ENCODE measurements at regions not wholly inside any gene's neighbourhood (a gene's known extent, or its start where the extent isn't known, plus 50 kb on each side); places are given as distances from the start of the nearest gene placed in this dataset.

DNA sequence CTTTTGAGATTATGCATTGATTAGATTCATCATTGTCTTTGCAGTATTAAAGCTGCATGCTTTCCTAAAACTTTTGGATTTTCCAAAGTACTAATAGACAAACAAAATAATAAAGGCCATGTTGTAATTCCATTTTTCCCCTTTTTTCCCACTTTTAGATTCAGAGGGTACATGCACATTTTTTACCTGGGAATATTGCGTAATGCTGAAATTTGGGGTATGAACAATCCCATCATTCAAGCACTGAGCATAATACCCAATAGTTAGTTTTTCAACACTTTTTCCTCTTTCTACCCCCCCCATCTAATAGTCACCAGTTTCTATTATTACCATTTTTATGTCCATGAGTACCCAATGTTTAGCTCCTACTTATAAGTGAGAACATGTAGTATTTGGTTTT lies 1863.6 kb downstream of the STIM2 start:
- Mint-ChIP-seq H3K4me1 (no peaks in the 10 kb centered on the region), H3K9me3 (peaks cover 4% of the 10 kb centered on the region), H3K27ac (ENCODE audit: unreplicated experiment) (no peak overlapping the region), H3K4me3 (no peak overlapping the region), H3K27me3 (ENCODE audit: low read depth) (no peaks in the 10 kb centered on the region), H3K36me3 (ENCODE audit: low read depth) (no peaks in the 10 kb centered on the region)
- DNase-seq (ENCODE audit: low read depth, low spot score) = no peak
- TF ChIP-seq CTCF (conservative IDR thresholded peaks at IDR 0.05) = no peak

GRCh38 chr4:28730304-28730703 lies 1869.7 kb downstream of the STIM2 start:
- Mint-ChIP-seq H3K27ac (ENCODE audit: unreplicated experiment) (no peak overlapping the region), H3K27me3 (ENCODE audit: low read depth) (no peaks in the 10 kb centered on the region), H3K36me3 (ENCODE audit: low read depth) (no peaks in the 10 kb centered on the region), H3K4me1 (no peaks in the 10 kb centered on the region), H3K4me3 (no peak overlapping the region), H3K9me3 (peaks cover 5% of the 10 kb centered on the region)
- TF ChIP-seq CTCF (conservative IDR thresholded peaks at IDR 0.05) = no peak
- DNase-seq (ENCODE audit: low read depth, low spot score) = no peak

- no peaks in the 10 kb centered on the region for H3K36me3 Mint-ChIP-seq (ENCODE audit: low read depth)
- DNase-seq (ENCODE audit: low read depth, low spot score) = no peak
- H3K4me3 Mint-ChIP-seq = no peak overlapping the region
- no peaks in the 10 kb centered on the region for H3K27me3 Mint-ChIP-seq (ENCODE audit: low read depth)
- peaks cover 2% of the 10 kb centered on the region for H3K9me3 Mint-ChIP-seq
- no peak for TF ChIP-seq CTCF (conservative IDR thresholded peaks at IDR 0.05)
- no peak overlapping the region for H3K27ac Mint-ChIP-seq (ENCODE audit: unreplicated experiment)
- no peaks in the 10 kb centered on the region for H3K4me1 Mint-ChIP-seq
These were observed 1883.4 kb downstream of the STIM2 start for GRCh38 chr4:28744066-28744465.

GRCh38 chr4:28754376-28754775 lies 1893.7 kb downstream of the STIM2 start:
- no peak for DNase-seq (ENCODE audit: low read depth, low spot score)
- H3K4me3 Mint-ChIP-seq = no peak overlapping the region
- no peak overlapping the region for H3K27ac Mint-ChIP-seq (ENCODE audit: unreplicated experiment)
- H3K36me3 Mint-ChIP-seq (ENCODE audit: low read depth) = no peaks in the 10 kb centered on the region
- TF ChIP-seq CTCF (conservative IDR thresholded peaks at IDR 0.05) = no peak
- H3K9me3 Mint-ChIP-seq = no peaks in the 10 kb centered on the region
- no peaks in the 10 kb centered on the region for H3K4me1 Mint-ChIP-seq
- no peaks in the 10 kb centered on the region for H3K27me3 Mint-ChIP-seq (ENCODE audit: low read depth)

- DNase-seq (ENCODE audit: low read depth, low spot score) = no peak
- H3K36me3 Mint-ChIP-seq (ENCODE audit: low read depth) = no peaks in the 10 kb centered on the region
- no peaks in the 10 kb centered on the region for H3K27me3 Mint-ChIP-seq (ENCODE audit: low read depth)
- no peaks in the 10 kb centered on the region for H3K4me1 Mint-ChIP-seq
- H3K9me3 Mint-ChIP-seq = no peaks in the 10 kb centered on the region
- no peak for TF ChIP-seq CTCF (conservative IDR thresholded peaks at IDR 0.05)
- H3K27ac Mint-ChIP-seq (ENCODE audit: unreplicated experiment) = no peak overlapping the region
- no peak overlapping the region for H3K4me3 Mint-ChIP-seq
These were observed 1894.4 kb downstream of the STIM2 start for GRCh38 chr4:28755081-28755480.

DNA sequence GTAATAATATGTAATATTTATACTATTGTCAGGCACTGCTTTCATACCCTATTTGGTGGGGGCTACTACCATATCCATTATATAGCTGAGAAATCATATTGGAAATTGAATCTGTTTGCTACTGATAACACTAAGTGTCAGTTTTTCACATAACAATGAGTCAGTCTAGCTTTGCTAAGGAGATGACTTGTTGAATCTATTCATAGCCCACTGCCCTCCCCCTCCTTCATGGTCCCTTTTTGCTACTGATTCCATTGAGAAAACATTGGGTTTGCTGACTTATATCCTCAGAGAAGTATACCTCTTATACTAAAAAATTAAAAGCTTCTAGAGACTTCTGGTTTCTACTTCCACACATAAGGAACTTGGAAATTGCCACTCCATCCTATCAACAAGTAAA lies 1898.4 kb downstream of the STIM2 start:
- H3K27ac Mint-ChIP-seq (ENCODE audit: unreplicated experiment) = no peak overlapping the region
- DNase-seq (ENCODE audit: low read depth, low spot score) = no peak
- no peaks in the 10 kb centered on the region for H3K9me3 Mint-ChIP-seq
- no peaks in the 10 kb centered on the region for H3K36me3 Mint-ChIP-seq (ENCODE audit: low read depth)
- H3K27me3 Mint-ChIP-seq (ENCODE audit: low read depth) = no peaks in the 10 kb centered on the region
- no peaks in the 10 kb centered on the region for H3K4me1 Mint-ChIP-seq
- TF ChIP-seq CTCF (conservative IDR thresholded peaks at IDR 0.05) = no peak
- no peak overlapping the region for H3K4me3 Mint-ChIP-seq

Measured in neural crest cell (in vitro differentiated cells).